ENCODE measurements at regions not wholly inside any gene's neighbourhood (a gene's known extent, or its start where the extent isn't known, plus 50 kb on each side); places are given as distances from the start of the nearest gene placed in this dataset.
"Not testable (repeated sequence)": the region's sequence is repeated elsewhere in the genome, so short reads cannot be mapped to it uniquely, and the experiment has no call there.

GRCh38 chr5:152730176-152730575, 325.1 kb upstream of the NMUR2 start:
- CTCF ChIA-PET, result no interaction called here
- H3K27ac Mint-ChIP-seq (ENCODE audit: unreplicated experiment), result no peak overlapping the region
- H3K27me3 Mint-ChIP-seq (ENCODE audit: unreplicated experiment), result no peaks in the 10 kb centered on the region
- no peaks in the 10 kb centered on the region for H3K4me1 Mint-ChIP-seq (ENCODE audit: low read depth, unreplicated experiment)
- H3K36me3 Mint-ChIP-seq (ENCODE audit: insufficient read depth, unreplicated experiment), result no peaks in the 10 kb centered on the region
- intact Hi-C loops (cut with micrococcal nuclease; ENCODE audit: unreplicated experiment), result no loop called here
- no peak for DNase-seq
- no TSS peak for BruUV-seq (replicated peaks)
- TF ChIP-seq, protein P1, sequence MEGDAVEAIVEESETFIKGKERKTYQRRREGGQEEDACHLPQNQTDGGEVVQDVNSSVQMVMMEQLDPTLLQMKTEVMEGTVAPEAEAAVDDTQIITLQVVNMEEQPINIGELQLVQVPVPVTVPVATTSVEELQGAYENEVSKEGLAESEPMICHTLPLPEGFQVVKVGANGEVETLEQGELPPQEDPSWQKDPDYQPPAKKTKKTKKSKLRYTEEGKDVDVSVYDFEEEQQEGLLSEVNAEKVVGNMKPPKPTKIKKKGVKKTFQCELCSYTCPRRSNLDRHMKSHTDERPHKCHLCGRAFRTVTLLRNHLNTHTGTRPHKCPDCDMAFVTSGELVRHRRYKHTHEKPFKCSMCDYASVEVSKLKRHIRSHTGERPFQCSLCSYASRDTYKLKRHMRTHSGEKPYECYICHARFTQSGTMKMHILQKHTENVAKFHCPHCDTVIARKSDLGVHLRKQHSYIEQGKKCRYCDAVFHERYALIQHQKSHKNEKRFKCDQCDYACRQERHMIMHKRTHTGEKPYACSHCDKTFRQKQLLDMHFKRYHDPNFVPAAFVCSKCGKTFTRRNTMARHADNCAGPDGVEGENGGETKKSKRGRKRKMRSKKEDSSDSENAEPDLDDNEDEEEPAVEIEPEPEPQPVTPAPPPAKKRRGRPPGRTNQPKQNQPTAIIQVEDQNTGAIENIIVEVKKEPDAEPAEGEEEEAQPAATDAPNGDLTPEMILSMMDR (IDR thresholded peaks at IDR 0.05; ENCODE audit: unreplicated experiment), result no peak
- H3K4me3 Mint-ChIP-seq (ENCODE audit: low read depth, unreplicated experiment), result no peak overlapping the region
- peaks cover under 1% of the 10 kb centered on the region for H3K9me3 Mint-ChIP-seq (ENCODE audit: low read depth, unreplicated experiment)

DNA sequence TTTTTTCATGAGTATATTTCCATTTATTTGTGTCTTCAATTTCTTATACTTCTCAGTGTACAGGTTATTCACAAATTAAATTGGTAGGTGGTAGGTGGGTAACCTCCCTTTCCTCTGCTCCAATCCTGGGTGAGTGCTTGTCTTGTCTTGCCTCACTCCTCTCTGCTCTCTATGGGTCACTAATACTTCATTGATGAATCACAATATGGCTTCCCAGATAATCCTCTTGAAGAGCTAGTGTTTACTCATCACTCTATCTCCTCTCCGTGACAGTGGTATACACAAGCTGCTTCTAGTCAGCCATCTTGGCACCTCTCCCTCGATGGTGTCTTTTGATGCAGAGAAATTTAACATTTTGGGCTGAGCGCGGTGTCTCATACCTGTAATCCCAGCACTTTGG, 331.8 kb upstream of the NMUR2 start:
- H3K27ac Mint-ChIP-seq (ENCODE audit: unreplicated experiment), result no peak overlapping the region
- H3K4me3 Mint-ChIP-seq (ENCODE audit: low read depth, unreplicated experiment), result no peak overlapping the region
- DNase-seq, result no peak
- no TSS peak for BruUV-seq (replicated peaks)
- H3K9me3 Mint-ChIP-seq (ENCODE audit: low read depth, unreplicated experiment), result peaks cover 23% of the 10 kb centered on the region
- TF ChIP-seq, protein P1 (IDR thresholded peaks at IDR 0.05; ENCODE audit: unreplicated experiment), result no peak
- CTCF ChIA-PET, result interaction anchor here (0.7 kb wide), 1 partner anchor 432 kb away, joined by 3 read pairs; no protein-coding TSS in a partner anchor
- intact Hi-C loops (cut with micrococcal nuclease; ENCODE audit: unreplicated experiment), result no loop called here
- no peaks in the 10 kb centered on the region for H3K27me3 Mint-ChIP-seq (ENCODE audit: unreplicated experiment)
- H3K4me1 Mint-ChIP-seq (ENCODE audit: low read depth, unreplicated experiment), result no peaks in the 10 kb centered on the region
- no peaks in the 10 kb centered on the region for H3K36me3 Mint-ChIP-seq (ENCODE audit: insufficient read depth, unreplicated experiment)

DNA sequence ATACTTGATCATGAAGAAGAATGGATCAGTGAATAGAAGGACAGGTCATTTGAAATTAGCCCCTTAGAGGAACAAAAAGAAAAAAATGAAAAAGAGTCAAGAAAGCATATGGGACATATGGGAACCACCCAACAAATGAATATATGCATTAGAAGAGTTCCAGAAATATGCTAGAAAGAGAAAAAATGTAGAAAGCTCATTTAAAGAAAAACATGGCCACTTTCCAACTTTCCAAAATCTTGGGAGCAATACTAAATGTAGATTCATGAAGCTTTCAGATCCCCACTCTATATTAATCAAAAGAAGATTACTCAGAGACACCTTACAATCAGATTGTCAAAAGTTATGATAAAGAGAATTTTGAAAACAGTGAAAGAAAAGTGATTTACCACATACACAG, 334.8 kb upstream of the NMUR2 start:
- Mint-ChIP-seq H3K4me3 (ENCODE audit: low read depth, unreplicated experiment) (no peak overlapping the region), H3K9me3 (ENCODE audit: low read depth, unreplicated experiment) (peaks cover 28% of the 10 kb centered on the region), H3K27me3 (ENCODE audit: unreplicated experiment) (no peaks in the 10 kb centered on the region), H3K36me3 (ENCODE audit: insufficient read depth, unreplicated experiment) (no peaks in the 10 kb centered on the region), H3K4me1 (ENCODE audit: low read depth, unreplicated experiment) (no peaks in the 10 kb centered on the region), H3K27ac (ENCODE audit: unreplicated experiment) (no peak overlapping the region)
- DNase-seq, result no peak
- CTCF ChIA-PET, result no interaction called here
- BruUV-seq (replicated peaks), result no TSS peak
- intact Hi-C loops (cut with micrococcal nuclease; ENCODE audit: unreplicated experiment), result no loop called here
- TF ChIP-seq, protein P1 (IDR thresholded peaks at IDR 0.05; ENCODE audit: unreplicated experiment), result no peak

- intact Hi-C loops (cut with micrococcal nuclease; ENCODE audit: unreplicated experiment); BruUV-seq (replicated peaks): not testable (repeated sequence)
These were observed 336.0 kb upstream of the NMUR2 start for GRCh38 chr5:152741126-152741525.

DNA sequence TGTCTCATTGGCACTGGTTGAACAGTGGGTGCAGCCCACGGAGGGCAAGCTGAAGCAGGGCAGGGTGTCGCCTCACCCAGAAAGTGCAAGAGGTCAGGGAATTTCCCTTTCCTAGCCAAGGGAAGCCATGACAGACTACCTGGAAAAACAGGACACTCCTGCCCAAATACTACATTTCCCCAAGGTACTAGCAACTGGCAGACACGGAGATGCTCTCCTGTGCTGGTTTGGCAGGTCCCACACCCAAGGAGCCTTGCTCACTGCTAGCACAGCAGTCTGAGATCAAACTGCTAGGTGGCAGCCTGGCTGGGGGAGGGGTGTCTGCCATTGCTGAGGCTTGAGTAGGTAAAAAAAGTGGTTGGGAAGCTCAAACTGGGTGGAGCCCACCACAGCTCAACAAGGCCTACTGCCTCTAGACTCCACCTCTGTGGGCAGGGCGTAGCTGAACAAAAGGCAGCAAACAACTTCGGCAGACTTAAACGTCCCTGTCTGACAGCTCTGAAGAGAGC, 382.7 kb upstream of the NMUR2 start:
- H3K27me3 Mint-ChIP-seq (ENCODE audit: unreplicated experiment); H3K9me3 Mint-ChIP-seq (ENCODE audit: low read depth, unreplicated experiment); CTCF ChIA-PET; H3K4me1 Mint-ChIP-seq (ENCODE audit: low read depth, unreplicated experiment); DNase-seq; H3K36me3 Mint-ChIP-seq (ENCODE audit: insufficient read depth, unreplicated experiment); BruUV-seq (replicated peaks); H3K4me3 Mint-ChIP-seq (ENCODE audit: low read depth, unreplicated experiment); intact Hi-C loops (cut with micrococcal nuclease; ENCODE audit: unreplicated experiment); H3K27ac Mint-ChIP-seq (ENCODE audit: unreplicated experiment): not testable (repeated sequence)

More at GRCh38 chr5:152741126-152741525, 336.0 kb upstream of the NMUR2 start:
- peaks cover 23% of the 10 kb centered on the region for H3K9me3 Mint-ChIP-seq (ENCODE audit: low read depth, unreplicated experiment)
- H3K27ac Mint-ChIP-seq (ENCODE audit: unreplicated experiment); DNase-seq; H3K4me3 Mint-ChIP-seq (ENCODE audit: low read depth, unreplicated experiment); H3K27me3 Mint-ChIP-seq (ENCODE audit: unreplicated experiment); H3K36me3 Mint-ChIP-seq (ENCODE audit: insufficient read depth, unreplicated experiment); CTCF ChIA-PET; H3K4me1 Mint-ChIP-seq (ENCODE audit: low read depth, unreplicated experiment): not testable (repeated sequence)

Measured in Calu3 (cell line).